ENCODE measurements at regions not wholly inside any gene's neighbourhood (a gene's known extent, or its start where the extent isn't known, plus 50 kb on each side); places are given as distances from the start of the nearest gene placed in this dataset.

DNA sequence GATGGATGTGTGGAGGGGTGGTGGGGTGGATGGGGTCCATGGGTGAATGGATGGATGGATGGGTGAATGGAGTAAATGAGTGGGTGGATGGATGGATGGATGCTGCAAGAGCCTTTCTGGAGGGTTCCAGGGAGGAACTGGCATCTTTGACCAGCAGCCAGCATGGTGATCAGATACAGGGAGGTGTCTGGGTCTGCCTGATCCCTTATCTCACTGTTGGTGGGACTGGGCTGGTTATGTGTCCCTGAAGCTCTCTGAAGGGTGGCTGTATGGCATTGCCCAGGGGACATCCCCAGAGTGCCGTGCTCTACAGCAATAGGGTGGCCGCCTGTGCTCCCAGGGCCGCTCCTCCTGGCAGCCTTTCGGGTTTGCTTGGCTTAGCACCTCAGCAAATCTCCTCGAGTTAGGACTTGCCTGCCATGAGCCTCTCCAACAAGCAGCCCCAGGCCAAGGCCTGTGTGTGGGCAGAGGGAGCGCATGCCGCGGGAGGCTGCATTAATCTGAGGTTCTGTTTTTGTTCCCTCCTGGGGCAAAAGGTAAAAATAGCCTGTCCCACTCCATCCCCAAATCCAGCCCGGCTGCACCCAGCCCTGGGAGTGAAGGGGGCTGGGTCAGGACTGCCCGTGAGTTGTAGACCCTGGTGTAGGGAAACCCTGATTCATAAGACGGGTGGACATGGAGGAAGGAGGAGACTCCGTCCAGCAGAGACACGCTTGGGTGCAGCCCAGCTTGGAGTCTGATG is 165.4 kb downstream of the SEC14L1 start:
- H3K27ac ChIP-seq (ENCODE audit: low read depth, low read length): no peak overlapping the region
- H3K4me1 ChIP-seq (ENCODE audit: control insufficient read depth, insufficient read depth, low read length): peaks cover 16% of the 10 kb centered on the region
- H3K36me3 ChIP-seq (ENCODE audit: control insufficient read depth, insufficient read depth, low read length): no peaks in the 10 kb centered on the region
- peak overlapping the region; percentile 32 for H3K9ac ChIP-seq (ENCODE audit: low read length)
- H3K27me3 ChIP-seq (ENCODE audit: control insufficient read depth, insufficient read depth, low read length): no peaks in the 10 kb centered on the region
- no peak overlapping the region for H3K4me3 ChIP-seq (ENCODE audit: low read length)

DNA sequence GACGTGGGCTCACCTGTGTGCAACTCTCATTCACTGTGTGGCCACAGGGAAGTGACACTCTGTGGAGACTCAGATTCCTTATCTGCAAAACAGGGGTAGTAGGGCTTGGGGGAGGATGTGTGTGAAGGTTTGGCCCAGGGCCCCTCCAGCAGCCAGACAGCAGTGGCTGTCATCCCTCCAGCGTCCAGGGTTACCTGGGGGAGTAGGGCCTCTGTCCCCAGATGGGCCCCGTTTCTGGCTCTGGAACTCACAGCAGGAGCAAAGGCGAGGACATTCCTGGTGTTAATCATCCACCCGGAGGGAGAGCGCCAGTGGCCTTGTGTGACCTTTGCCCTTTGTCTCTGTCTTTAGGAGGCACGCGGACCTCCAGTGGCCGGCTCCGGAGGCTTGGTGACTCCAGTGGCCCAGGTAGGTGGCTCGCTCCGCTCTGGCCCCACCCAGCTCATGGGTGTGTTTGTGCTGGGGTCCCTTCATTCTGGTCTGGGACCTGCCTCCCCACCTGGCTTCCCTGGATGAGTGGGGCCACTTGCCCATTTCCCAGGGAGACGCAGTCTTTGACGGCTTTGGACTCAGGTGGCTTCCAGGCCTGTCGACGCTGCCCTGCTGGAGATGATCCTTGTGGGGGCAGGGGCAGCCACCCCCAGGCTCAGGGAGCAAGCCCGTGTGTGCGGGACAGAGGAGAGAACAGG is 166.2 kb downstream of the SEC14L1 start:
- Histone ChIP-seq H3K27ac (ENCODE audit: low read depth, low read length) (no peak overlapping the region), H3K36me3 (ENCODE audit: control insufficient read depth, insufficient read depth, low read length) (no peaks in the 10 kb centered on the region), H3K27me3 (ENCODE audit: control insufficient read depth, insufficient read depth, low read length) (no peaks in the 10 kb centered on the region), H3K4me1 (ENCODE audit: control insufficient read depth, insufficient read depth, low read length) (peaks cover 16% of the 10 kb centered on the region), H3K9ac (ENCODE audit: low read length) (peak overlapping the region; percentile 32), H3K4me3 (ENCODE audit: low read length) (no peak overlapping the region)

DNA sequence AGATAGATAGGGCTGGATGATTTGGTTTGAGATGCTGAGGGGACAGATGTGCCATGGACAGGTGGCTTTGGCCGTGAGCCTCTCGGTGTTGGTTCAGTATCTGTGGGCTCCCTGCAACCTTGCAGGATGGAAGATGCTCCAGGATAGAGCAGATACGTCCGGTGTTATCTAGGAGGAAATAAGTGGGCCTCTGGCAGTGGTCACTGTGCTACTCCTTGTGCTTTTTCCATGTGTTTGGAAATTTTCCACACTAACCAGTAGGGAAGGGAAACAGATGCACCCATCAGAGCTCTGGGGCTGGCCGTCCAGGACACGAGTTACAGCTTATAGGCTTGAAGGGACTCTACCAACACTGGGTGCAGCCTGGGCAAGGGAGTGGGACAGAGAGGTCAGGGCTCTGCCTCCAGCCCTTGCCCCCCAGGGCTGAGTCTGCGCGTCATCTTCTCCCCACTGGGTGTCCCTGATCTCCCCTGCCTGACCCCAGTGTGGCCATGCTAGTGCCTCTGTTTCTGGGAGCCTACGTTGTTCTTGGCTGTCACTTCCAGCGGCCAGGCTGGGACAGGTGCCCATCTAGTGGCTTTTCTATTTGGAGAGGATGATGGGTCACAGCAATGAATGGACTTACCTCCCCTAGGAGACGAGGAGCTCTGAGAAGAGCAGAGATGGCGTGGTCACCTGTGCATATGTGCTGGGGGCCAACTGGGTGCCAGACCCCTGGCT is 166.9 kb downstream of the SEC14L1 start:
- H3K9ac ChIP-seq (ENCODE audit: low read length): no peak overlapping the region
- peaks cover 16% of the 10 kb centered on the region for H3K4me1 ChIP-seq (ENCODE audit: control insufficient read depth, insufficient read depth, low read length)
- H3K4me3 ChIP-seq (ENCODE audit: low read length): no peak overlapping the region
- no peaks in the 10 kb centered on the region for H3K36me3 ChIP-seq (ENCODE audit: control insufficient read depth, insufficient read depth, low read length)
- no peaks in the 10 kb centered on the region for H3K27me3 ChIP-seq (ENCODE audit: control insufficient read depth, insufficient read depth, low read length)
- H3K27ac ChIP-seq (ENCODE audit: low read depth, low read length): peak overlapping the region; percentile 76

DNA sequence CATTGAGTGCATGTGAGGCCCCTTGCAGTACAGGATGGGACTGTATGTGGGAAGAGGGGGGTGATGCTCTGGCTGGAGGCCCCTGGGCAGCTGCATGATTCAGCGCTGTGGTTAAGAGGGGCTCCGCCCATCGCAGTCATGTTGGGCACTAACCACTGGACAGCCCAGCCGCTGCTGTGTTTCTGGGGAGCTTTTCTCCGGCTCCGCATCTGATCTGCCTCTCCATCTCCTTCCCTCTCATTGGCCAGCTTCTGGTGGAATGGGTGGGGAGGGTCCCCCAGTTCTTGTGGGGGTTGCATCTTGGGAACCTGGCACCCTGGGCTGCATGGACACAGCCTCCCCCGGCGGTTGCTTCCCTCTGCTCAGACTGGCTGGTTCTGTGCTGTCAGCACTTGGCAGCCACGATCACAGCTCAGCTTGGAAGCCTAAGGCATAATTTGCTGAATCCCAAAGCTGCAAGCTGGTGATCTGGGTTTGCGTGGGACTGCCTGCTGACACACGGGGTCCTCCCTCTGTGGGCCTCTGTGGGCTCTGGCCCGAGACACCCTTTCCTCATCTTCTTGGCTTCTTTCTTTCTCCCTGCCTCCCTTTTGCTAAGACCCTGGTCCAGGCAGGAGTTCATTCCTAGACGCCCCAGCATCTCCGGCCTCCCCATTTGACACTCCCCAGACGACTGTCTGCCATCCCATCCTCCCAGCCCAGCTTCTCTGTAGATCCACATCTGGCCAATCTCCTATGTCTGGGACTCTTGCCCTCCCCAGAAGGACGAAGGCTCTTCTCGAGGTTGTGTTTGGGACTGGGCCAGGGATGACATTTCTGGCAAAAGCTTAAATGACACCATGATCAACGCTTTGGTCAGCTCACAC is 168.3 kb downstream of the SEC14L1 start:
- Histone ChIP-seq H3K27me3 (ENCODE audit: control insufficient read depth, insufficient read depth, low read length) (no peaks in the 10 kb centered on the region), H3K4me3 (ENCODE audit: low read length) (peak overlapping the region; percentile 42), H3K36me3 (ENCODE audit: control insufficient read depth, insufficient read depth, low read length) (no peaks in the 10 kb centered on the region), H3K4me1 (ENCODE audit: control insufficient read depth, insufficient read depth, low read length) (peaks cover 27% of the 10 kb centered on the region), H3K9ac (ENCODE audit: low read length) (no peak overlapping the region), H3K27ac (ENCODE audit: low read depth, low read length) (peak overlapping the region; percentile 76)

DNA sequence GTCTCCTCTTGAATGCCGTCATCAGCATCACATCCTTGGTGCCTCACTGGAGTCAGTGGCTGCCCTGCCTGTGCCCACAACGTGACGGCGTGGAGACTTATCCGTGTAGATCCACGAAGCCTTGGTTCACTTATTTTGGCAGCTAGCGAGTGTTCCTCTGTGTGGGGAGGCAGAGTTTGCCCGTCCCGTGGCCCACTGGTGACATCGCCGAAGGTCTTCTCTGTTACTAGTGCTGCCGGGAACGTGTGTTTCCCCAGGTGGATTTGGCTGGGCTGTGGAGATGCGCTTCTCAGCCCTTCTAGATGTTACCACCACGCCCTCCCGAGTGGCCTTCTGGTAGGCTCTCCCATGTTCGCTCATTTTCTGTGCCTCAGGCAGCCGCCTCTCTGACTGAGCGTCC is 169.6 kb downstream of the SEC14L1 start:
- H3K4me1 ChIP-seq (ENCODE audit: control insufficient read depth, insufficient read depth, low read length): peaks cover 27% of the 10 kb centered on the region
- no peaks in the 10 kb centered on the region for H3K27me3 ChIP-seq (ENCODE audit: control insufficient read depth, insufficient read depth, low read length)
- H3K9ac ChIP-seq (ENCODE audit: low read length): no peak overlapping the region
- no peaks in the 10 kb centered on the region for H3K36me3 ChIP-seq (ENCODE audit: control insufficient read depth, insufficient read depth, low read length)
- H3K4me3 ChIP-seq (ENCODE audit: low read length): no peak overlapping the region
- no peak overlapping the region for H3K27ac ChIP-seq (ENCODE audit: low read depth, low read length)

DNA sequence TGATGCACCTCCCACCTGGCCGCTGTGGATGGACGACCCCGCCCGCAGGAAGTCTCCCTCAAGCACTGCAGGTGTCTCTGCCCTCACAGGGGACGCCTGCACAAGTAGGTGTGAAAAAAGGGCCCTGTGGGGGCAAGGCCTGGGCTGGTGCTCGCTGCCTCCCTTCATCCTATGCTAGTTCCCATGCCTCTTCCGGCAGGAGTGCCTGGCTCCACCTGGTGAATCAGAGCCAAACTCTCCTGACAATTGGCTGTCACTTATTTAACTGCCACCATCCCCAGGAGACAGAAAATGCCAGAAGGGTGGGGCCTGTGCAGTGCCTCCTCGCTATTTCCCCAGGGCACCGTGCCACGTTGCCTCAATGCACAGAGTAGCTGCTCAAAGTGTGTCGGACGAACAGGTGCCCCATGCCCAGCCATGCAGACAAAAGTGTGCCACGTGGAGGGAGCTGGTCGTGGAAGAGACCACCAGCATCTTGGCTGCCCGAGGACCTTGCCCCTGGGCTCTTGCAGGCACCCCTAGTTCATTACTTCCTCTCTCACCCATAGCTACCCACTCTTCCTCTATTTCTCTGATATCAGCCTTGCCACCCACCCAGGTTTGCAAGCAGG is 170.7 kb downstream of the SEC14L1 start:
- Histone ChIP-seq H3K4me3 (ENCODE audit: low read length) (no peak overlapping the region), H3K27me3 (ENCODE audit: control insufficient read depth, insufficient read depth, low read length) (no peaks in the 10 kb centered on the region), H3K27ac (ENCODE audit: low read depth, low read length) (no peak overlapping the region), H3K9ac (ENCODE audit: low read length) (no peak overlapping the region), H3K4me1 (ENCODE audit: control insufficient read depth, insufficient read depth, low read length) (peaks cover 30% of the 10 kb centered on the region), H3K36me3 (ENCODE audit: control insufficient read depth, insufficient read depth, low read length) (no peaks in the 10 kb centered on the region)

DNA sequence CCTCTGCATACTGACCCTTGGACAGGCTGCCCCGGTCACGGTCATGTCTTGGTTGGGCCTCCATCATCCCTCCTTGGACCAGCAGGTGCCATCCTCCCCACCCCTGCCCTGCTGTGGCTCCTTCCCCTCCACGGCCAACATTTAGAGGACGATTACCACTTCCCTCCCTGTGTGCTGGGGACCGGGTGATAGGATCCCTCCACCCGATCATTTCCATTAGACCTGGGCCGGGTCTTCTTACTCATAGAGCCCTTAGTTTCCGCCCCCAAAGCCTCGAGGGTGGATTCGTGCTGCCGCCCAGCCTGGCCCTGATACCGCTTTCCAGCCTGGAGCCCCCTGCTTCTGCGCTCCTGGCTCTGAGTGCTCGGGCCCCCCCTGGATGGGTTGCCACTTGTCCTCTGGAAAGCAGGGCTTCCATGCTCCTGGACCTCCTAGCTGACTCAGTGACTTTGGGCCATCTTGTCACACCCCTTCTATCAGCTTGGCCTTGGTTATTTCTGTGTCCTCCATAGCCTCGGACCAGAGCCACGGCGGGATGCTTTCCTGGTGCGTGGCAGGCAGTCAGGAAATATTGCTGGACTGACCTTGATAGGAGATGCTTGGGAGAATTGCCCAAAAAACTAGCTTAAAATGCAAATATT is 171.4 kb downstream of the SEC14L1 start:
- peaks cover 30% of the 10 kb centered on the region for H3K4me1 ChIP-seq (ENCODE audit: control insufficient read depth, insufficient read depth, low read length)
- H3K27me3 ChIP-seq (ENCODE audit: control insufficient read depth, insufficient read depth, low read length): no peaks in the 10 kb centered on the region
- H3K4me3 ChIP-seq (ENCODE audit: low read length): no peak overlapping the region
- no peak overlapping the region for H3K9ac ChIP-seq (ENCODE audit: low read length)
- no peak overlapping the region for H3K27ac ChIP-seq (ENCODE audit: low read depth, low read length)
- no peaks in the 10 kb centered on the region for H3K36me3 ChIP-seq (ENCODE audit: control insufficient read depth, insufficient read depth, low read length)

DNA sequence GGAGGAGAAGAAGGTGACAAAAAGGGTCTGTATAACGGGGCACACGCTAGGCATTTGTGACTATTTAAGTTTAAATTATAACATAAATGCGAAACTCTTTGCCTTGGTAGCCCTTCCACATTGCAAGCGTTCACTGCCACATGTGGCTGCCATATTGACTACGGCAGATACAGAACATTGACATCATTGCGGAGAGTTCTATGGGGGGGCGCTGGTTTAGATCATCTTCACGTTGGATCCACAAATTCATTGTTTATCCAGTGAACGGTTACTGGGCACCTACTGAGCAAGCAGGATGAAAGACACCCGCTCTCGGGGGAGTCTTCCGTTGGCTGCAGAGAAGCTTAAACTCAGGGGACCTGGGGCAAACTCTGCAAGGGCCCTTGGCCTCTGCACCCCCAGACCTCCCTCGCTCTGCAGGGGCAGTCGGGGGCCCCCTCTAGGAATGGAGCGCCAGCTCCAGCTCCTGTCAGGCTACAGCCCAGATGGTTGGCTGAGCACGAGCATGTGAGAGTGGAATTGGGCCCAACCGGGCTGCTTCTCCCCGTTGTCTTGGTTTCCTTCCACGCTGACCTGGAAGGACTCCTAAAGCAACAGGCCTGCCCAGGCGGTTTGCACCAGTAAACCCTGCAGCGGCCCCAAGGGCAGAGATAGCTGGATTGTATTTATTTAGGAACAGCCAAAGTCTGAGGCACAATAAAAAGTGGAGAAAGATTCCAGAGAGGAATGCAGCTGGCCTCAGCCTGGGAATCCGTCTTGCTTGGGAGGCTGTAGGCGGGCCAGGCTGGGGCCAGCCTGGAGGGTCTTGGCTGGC is 172.2 kb downstream of the SEC14L1 start:
- peaks cover 29% of the 10 kb centered on the region for H3K4me1 ChIP-seq (ENCODE audit: control insufficient read depth, insufficient read depth, low read length)

DNA sequence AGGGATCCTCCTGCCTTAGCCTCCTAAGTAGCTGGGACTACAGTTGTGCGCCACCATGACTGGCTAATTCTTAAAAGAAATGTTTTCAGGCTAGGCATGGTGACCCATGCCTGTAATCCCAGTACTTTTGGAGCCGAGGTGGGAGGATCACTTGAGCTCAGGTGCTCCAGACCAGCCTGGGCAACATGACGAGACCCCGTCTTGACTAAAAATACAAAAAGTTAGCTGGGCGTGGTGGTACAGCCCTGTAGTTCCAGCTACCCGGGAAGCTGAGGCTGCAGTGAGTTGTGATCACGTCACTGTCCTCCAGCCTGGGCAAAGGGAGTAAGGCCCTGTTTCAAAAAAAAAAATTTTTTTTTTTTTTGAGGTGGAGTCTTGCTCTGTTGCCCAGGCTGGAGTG is 173.1 kb downstream of the SEC14L1 start:
- H3K36me3 ChIP-seq (ENCODE audit: control insufficient read depth, insufficient read depth, low read length): no peaks in the 10 kb centered on the region
- peak overlapping the region; percentile 63 for H3K27ac ChIP-seq (ENCODE audit: low read depth, low read length)
- H3K4me1 ChIP-seq (ENCODE audit: control insufficient read depth, insufficient read depth, low read length): peaks cover 24% of the 10 kb centered on the region
- H3K9ac ChIP-seq (ENCODE audit: low read length): no peak overlapping the region
- no peak overlapping the region for H3K4me3 ChIP-seq (ENCODE audit: low read length)
- no peaks in the 10 kb centered on the region for H3K27me3 ChIP-seq (ENCODE audit: control insufficient read depth, insufficient read depth, low read length)

More for the DNA sequence above, 172.2 kb downstream of the SEC14L1 start:
- H3K27me3 ChIP-seq (ENCODE audit: control insufficient read depth, insufficient read depth, low read length): no peaks in the 10 kb centered on the region
- H3K9ac ChIP-seq (ENCODE audit: low read length): no peak overlapping the region
- no peak overlapping the region for H3K4me3 ChIP-seq (ENCODE audit: low read length)
- peak overlapping the region; percentile 63 for H3K27ac ChIP-seq (ENCODE audit: low read depth, low read length)
- H3K36me3 ChIP-seq (ENCODE audit: control insufficient read depth, insufficient read depth, low read length): no peaks in the 10 kb centered on the region

DNA sequence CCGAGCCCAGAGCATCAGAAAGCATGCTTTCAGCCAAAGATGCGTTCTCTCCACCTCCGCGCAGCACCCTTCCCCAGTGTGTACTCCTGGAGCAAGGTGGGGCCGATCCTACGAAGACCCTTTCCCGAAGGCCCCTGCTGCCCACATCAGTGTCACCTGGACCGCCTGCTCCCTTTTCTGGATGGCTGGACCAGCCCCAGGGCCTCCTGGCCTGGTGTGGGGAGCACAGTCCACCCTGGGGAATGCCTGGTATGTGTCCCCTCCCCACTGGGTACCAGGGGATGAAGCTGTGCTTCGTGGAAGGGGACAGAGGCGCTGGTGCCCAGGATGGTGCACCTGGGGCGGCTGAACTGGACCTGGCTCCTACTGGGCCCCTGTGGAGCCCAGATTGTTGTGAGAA is 173.8 kb downstream of the SEC14L1 start:
- H3K36me3 ChIP-seq (ENCODE audit: control insufficient read depth, insufficient read depth, low read length): no peaks in the 10 kb centered on the region
- H3K4me3 ChIP-seq (ENCODE audit: low read length): no peak overlapping the region
- no peak overlapping the region for H3K9ac ChIP-seq (ENCODE audit: low read length)
- peaks cover 24% of the 10 kb centered on the region for H3K4me1 ChIP-seq (ENCODE audit: control insufficient read depth, insufficient read depth, low read length)
- H3K27me3 ChIP-seq (ENCODE audit: control insufficient read depth, insufficient read depth, low read length): no peaks in the 10 kb centered on the region
- H3K27ac ChIP-seq (ENCODE audit: low read depth, low read length): no peak overlapping the region

DNA sequence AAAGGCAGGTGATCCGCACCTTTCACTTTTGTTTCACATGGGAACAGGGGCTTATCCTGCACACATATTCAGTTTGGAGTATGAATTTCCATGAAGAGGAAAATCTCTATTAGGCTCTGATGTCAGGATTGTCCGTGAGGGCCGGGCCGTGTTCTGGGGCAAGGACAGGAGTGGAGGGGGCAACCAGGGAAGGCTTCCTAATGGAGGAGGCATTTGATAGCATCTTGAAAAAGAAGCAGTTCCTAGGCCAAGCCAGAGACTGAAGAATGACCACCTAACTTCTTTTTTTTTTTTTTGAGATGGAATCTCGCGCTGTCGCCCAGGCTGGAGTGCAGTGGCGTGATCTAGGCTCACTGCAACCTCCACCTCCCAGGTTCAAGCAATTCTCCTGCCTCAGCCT is 174.2 kb downstream of the SEC14L1 start:
- Histone ChIP-seq H3K36me3 (ENCODE audit: control insufficient read depth, insufficient read depth, low read length) (no peaks in the 10 kb centered on the region), H3K27me3 (ENCODE audit: control insufficient read depth, insufficient read depth, low read length) (no peaks in the 10 kb centered on the region), H3K27ac (ENCODE audit: low read depth, low read length) (no peak overlapping the region), H3K4me1 (ENCODE audit: control insufficient read depth, insufficient read depth, low read length) (peaks cover 24% of the 10 kb centered on the region), H3K4me3 (ENCODE audit: low read length) (no peak overlapping the region), H3K9ac (ENCODE audit: low read length) (no peak overlapping the region)
